BLaER1 (cell line): ENCODE measurements at regions not wholly inside any gene's neighbourhood (a gene's known extent, or its start where the extent isn't known, plus 50 kb on each side); places are given as distances from the start of the nearest gene placed in this dataset.

Experiments used
- H3K27ac ChIP-seq: shearing (Covaris generic); formaldehyde crosslinking; 2 replicates; pipeline ENCODE4 v1.8.1; 2022
- H3K27me3 ChIP-seq: shearing (Covaris generic); formaldehyde crosslinking; 2 replicates; pipeline ENCODE4 v1.8.1; 2022
- H3K36me3 ChIP-seq: shearing (Covaris generic); formaldehyde crosslinking; 2 replicates; pipeline ENCODE4 v1.8.1; 2022
- H3K4me1 ChIP-seq: shearing (Covaris generic); formaldehyde crosslinking; 2 replicates; pipeline ENCODE4 v1.8.1; 2022
- H3K4me2 ChIP-seq: shearing (Covaris generic); formaldehyde crosslinking; 2 replicates; pipeline ENCODE4 v1.8.1; 2022
- H3K4me3 ChIP-seq: shearing (Covaris generic); formaldehyde crosslinking; 2 replicates; pipeline ENCODE4 v1.8.1; 2022
- H3K9ac ChIP-seq: shearing (Covaris generic); formaldehyde crosslinking; 2 replicates; pipeline ENCODE4 v1.8.1; 2022
- H3K9me3 ChIP-seq: shearing (Covaris generic); formaldehyde crosslinking; 2 replicates; pipeline ENCODE4 v1.8.1; 2022
- H4K20me1 ChIP-seq: shearing (Covaris generic); formaldehyde crosslinking; 2 replicates; pipeline ENCODE4 v1.8.1; 2022
- Cebpa-rat ChIP-seq: shearing (Covaris generic); IDR thresholded peaks from 2 replicates; pipeline ENCODE4 v1.8.1; 2022

DNA sequence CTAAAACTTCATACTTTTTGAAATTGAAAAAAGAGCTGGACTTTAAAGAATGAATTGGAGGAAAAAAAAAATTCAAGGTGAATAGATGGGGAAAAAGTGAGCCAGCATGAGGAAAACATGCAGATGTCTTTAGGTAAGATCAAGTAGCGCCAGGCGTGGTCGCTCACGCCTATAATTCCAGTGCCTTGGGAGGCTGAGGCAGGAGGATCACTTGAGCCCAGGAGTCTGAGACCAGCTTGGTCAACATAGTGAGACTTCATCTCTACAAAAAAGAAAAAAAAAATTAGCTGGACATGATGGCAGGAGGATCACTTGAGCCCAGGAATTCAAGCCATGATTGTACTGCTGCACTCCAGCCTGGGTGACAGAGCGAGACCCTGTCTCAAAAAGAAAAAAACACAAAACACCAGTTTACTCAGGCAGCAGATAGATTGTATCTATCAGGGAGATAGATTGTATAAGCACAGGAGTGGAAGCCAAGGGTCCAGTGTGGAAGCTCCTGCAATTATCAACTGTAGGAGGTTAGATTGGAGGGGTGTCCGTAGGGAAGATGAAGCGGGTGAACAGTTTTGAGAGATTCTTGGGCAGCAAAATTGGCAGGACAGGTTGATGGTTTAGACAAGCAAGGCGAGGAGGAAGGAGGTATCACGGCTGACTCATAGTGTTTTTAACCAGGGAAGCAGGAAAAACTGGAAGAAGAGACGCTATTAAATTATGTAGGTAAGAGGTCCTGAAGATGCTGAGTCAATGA, 97.6 kb upstream of the ZNF217 start:
- no peak overlapping the region for H3K4me3 ChIP-seq
- no peak overlapping the region for H3K4me2 ChIP-seq
- no peaks in the 10 kb centered on the region for H3K36me3 ChIP-seq
- no peak overlapping the region for H3K9ac ChIP-seq
- H4K20me1 ChIP-seq, result no peaks in the 10 kb centered on the region
- peaks cover 13% of the 10 kb centered on the region for H3K4me1 ChIP-seq
- TF ChIP-seq Cebpa-rat, result no peak
- H3K27me3 ChIP-seq, result no peaks in the 10 kb centered on the region
- H3K9me3 ChIP-seq, result no peaks in the 10 kb centered on the region
- no peak overlapping the region for H3K27ac ChIP-seq

DNA sequence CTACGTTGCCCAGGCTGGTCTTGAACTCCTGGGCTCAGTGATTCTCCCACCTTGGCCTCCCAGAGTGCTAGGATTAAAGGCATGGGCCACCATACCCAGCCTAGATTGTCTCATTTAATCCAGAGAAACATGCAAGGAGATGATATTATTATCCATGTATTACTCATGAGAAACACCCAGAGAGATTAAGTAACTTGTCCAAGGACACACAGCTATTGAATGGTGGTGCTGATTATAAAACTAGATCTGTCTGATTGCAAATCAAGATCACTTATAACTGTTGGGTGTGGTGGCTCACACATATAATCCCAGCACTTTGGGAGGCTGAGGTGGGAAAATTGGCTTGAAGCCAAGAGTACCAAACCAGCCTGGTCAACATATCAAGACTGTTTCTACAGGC, 94.4 kb upstream of the ZNF217 start:
- Histone ChIP-seq H3K4me3 (no peak overlapping the region), H3K9me3 (no peaks in the 10 kb centered on the region)

GRCh38 chr20:53685070-53685595, 91.5 kb upstream of the ZNF217 start:
- Histone ChIP-seq H3K9ac (no peak overlapping the region), H3K27me3 (no peaks in the 10 kb centered on the region), H3K9me3 (no peaks in the 10 kb centered on the region), H3K36me3 (no peaks in the 10 kb centered on the region), H3K4me2 (no peak overlapping the region), H3K4me1 (peaks cover 9% of the 10 kb centered on the region), H3K4me3 (no peak overlapping the region), H3K27ac (no peak overlapping the region), H4K20me1 (no peaks in the 10 kb centered on the region)
- TF ChIP-seq Cebpa-rat, result no peak

More for the DNA sequence above, 94.4 kb upstream of the ZNF217 start:
- Histone ChIP-seq H3K27me3 (no peaks in the 10 kb centered on the region), H3K27ac (no peak overlapping the region), H3K4me2 (no peak overlapping the region), H4K20me1 (no peaks in the 10 kb centered on the region), H3K9ac (no peak overlapping the region), H3K4me1 (peaks cover 14% of the 10 kb centered on the region), H3K36me3 (no peaks in the 10 kb centered on the region)
- TF ChIP-seq Cebpa-rat, result no peak

- Histone ChIP-seq H3K9ac (no peak overlapping the region), H3K36me3 (no peaks in the 10 kb centered on the region)
Measured at GRCh38 chr20:53683506-53683905, 89.9 kb upstream of the ZNF217 start.

DNA sequence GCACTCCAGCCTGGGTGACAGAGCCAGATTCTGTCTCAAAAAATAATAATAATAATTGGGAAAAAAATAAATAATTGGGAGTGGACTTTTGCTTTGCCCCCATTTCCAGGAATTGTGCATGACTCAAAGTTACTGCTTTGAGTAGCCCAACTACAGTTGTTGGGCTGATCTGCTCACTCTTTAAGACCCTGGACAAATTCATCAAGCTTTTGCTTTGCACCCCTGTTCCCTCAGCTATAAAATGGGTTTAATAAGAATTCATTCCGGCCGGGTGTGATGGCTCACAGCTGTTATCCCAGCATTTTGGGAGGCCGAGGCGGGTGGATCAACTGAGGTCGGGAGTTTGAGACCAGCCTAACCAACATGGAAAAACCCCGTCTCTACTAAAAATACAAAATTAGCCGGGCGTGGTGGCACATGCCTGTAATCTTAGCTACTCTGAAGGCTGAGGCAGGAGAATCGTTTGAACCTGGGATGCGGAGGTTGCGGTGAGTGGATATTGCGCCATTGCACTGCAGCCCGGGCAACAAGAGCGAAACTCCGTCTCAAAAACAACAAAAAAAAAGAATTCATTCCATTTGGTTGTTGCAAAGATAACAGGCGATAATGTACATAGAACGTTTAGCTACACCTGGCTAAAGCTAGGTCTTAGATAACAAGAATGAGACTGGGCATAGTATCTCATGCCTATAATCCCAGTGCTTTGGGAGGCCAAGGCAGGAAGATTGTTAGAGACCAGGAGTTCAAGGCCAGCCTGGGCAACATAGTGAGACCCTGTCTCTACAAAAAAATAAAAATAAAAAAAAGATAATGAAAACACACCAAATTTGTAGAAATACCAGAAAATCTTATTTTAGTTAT, 87.9 kb upstream of the ZNF217 start:
- Histone ChIP-seq H3K4me3 (no peak overlapping the region), H3K9me3 (no peaks in the 10 kb centered on the region), H3K27ac (no peak overlapping the region), H3K27me3 (no peaks in the 10 kb centered on the region), H4K20me1 (no peaks in the 10 kb centered on the region), H3K9ac (no peak overlapping the region), H3K36me3 (no peaks in the 10 kb centered on the region), H3K4me1 (peaks cover 36% of the 10 kb centered on the region), H3K4me2 (no peak overlapping the region)
- no peak for TF ChIP-seq Cebpa-rat

More at GRCh38 chr20:53683506-53683905, 89.9 kb upstream of the ZNF217 start:
- Histone ChIP-seq H3K4me1 (peaks cover 25% of the 10 kb centered on the region), H3K27ac (no peak overlapping the region), H3K9me3 (no peaks in the 10 kb centered on the region), H4K20me1 (no peaks in the 10 kb centered on the region), H3K4me2 (no peak overlapping the region), H3K4me3 (no peak overlapping the region), H3K27me3 (no peaks in the 10 kb centered on the region)
- TF ChIP-seq Cebpa-rat, result no peak

GRCh38 chr20:53679597-53680309, 86.1 kb upstream of the ZNF217 start:
- Histone ChIP-seq H3K27ac (peak overlapping the region; percentile 50; the same call in 1 of the 2 replicates), H3K36me3 (no peaks in the 10 kb centered on the region), H3K4me3 (no peak overlapping the region), H3K9ac (no peak overlapping the region), H3K4me1 (peaks cover 28% of the 10 kb centered on the region), H4K20me1 (no peaks in the 10 kb centered on the region), H3K9me3 (no peaks in the 10 kb centered on the region; the same call in 1 of the 2 replicates), H3K4me2 (peak overlapping the region; percentile 24), H3K27me3 (no peaks in the 10 kb centered on the region)
- TF ChIP-seq Cebpa-rat, result no peak

GRCh38 chr20:53678990-53679596, 85.5 kb upstream of the ZNF217 start:
- peaks cover 28% of the 10 kb centered on the region for H3K4me1 ChIP-seq

GRCh38 chr20:53678315-53678989, 84.8 kb upstream of the ZNF217 start:
- peak overlapping the region; percentile 70 for H3K4me2 ChIP-seq
- H4K20me1 ChIP-seq, result no peaks in the 10 kb centered on the region
- H3K4me1 ChIP-seq, result peaks cover 28% of the 10 kb centered on the region
- no peaks in the 10 kb centered on the region for H3K27me3 ChIP-seq
- peak overlapping the region; percentile 49 for H3K27ac ChIP-seq
- TF ChIP-seq Cebpa-rat, result no peak
- 0 out of 2 replicates have a peak overlapping the region, but pooled peaks have one; percentile 25 for H3K9ac ChIP-seq
- no peaks in the 10 kb centered on the region; the same call in 1 of the 2 replicates for H3K9me3 ChIP-seq
- H3K36me3 ChIP-seq, result no peaks in the 10 kb centered on the region
- no peak overlapping the region for H3K4me3 ChIP-seq

More at GRCh38 chr20:53678990-53679596, 85.5 kb upstream of the ZNF217 start:
- Histone ChIP-seq H3K9me3 (no peaks in the 10 kb centered on the region; the same call in 1 of the 2 replicates), H3K4me3 (no peak overlapping the region), H3K4me2 (peak overlapping the region; percentile 70; the same call in 1 of the 2 replicates), H3K36me3 (no peaks in the 10 kb centered on the region), H3K9ac (no peak overlapping the region), H3K27me3 (no peaks in the 10 kb centered on the region), H3K27ac (no peak overlapping the region), H4K20me1 (no peaks in the 10 kb centered on the region)
- no peak for TF ChIP-seq Cebpa-rat
